ENCODE measurements at regions not wholly inside any gene's neighbourhood (a gene's known extent, or its start where the extent isn't known, plus 50 kb on each side); places are given as distances from the start of the nearest gene placed in this dataset.

DNA sequence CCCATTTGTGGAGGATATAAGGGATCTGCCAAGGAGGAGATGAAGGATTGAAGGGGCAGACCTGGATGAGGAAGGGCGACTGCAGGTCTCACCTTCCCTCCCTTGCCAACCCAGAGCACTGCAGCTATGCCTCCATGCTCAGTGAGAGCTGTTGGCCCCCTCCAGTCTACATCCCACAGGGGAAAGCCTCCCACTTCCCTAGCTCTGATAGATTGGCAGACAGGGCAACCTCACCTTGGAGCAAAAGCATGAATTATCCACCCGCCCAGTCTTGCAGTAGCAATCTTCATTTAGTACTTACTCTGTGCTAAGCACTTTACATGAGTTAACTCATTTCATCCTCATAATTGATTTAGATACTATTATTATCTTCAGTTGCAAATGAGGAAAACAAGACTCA, 70.4 kb upstream of the SMNDC1 start:
- TF ChIP-seq, protein P1, sequence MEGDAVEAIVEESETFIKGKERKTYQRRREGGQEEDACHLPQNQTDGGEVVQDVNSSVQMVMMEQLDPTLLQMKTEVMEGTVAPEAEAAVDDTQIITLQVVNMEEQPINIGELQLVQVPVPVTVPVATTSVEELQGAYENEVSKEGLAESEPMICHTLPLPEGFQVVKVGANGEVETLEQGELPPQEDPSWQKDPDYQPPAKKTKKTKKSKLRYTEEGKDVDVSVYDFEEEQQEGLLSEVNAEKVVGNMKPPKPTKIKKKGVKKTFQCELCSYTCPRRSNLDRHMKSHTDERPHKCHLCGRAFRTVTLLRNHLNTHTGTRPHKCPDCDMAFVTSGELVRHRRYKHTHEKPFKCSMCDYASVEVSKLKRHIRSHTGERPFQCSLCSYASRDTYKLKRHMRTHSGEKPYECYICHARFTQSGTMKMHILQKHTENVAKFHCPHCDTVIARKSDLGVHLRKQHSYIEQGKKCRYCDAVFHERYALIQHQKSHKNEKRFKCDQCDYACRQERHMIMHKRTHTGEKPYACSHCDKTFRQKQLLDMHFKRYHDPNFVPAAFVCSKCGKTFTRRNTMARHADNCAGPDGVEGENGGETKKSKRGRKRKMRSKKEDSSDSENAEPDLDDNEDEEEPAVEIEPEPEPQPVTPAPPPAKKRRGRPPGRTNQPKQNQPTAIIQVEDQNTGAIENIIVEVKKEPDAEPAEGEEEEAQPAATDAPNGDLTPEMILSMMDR (IDR thresholded peaks at IDR 0.05), result no peak
- TF ChIP-seq POLR2A (IDR thresholded peaks at IDR 0.05), result no peak
- Histone ChIP-seq H3K4me3 (no peak overlapping the region), H3K9me3 (no peaks in the 10 kb centered on the region), H3K27me3 (no peaks in the 10 kb centered on the region), H3K4me1 (peaks cover 0 to 29% (median 9%) of the 10 kb centered on the region in 12 donors), H3K36me3 (no peaks in the 10 kb centered on the region), H3K27ac (peak overlapping the region in 1 of 12 donors; percentile 70)
- DNase-seq (no peak), ATAC-seq (no peak)
- intact Hi-C loops (cut with DNase I), result no loop called here
- WGBS, 4 donors, result 93 to 96% (median 94%) methylated on average over 2 of the region's 2 CpGs

DNA sequence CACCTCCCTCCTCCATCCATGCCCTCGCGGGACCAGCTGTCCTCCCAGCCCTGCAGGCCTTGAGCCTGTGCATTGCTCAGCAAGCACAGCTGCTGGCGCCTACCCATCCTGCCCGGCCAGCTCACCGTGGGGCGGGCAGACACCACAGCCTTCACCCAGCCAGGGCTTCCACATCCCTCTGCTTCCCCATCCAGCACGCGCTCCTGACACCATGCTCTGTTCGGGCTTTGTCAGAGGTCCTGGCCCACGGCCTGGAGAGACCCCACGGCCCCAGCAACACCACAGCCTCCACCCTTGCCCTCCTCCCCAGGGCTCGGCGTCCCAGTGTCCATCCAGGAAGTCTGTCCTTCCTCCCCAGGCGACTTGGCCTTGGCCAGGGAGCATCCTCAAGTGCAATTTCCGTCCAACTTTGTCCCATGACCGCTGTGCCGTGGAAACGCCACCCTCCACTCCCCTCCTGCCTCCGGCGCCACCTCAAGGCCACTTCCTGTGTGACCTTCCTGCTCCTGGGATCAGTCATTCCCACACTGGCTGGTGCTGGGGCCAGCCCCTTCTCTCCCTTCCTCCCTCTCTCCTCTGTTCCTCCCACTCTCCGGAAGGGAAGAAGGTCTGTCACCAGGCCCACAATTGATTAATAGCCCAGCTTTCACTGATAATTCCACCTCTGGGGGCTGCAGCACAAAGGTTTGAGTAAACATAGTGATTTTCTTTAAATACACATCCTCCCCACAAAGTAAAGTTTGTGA, 71.5 kb upstream of the SMNDC1 start:
- peak; percentile 37 to 91 (median 82) for ATAC-seq
- TF ChIP-seq, protein P1 (IDR thresholded peaks at IDR 0.05), result no peak
- intact Hi-C loops (cut with DNase I), result no loop called here
- H3K4me1 ChIP-seq, result peaks cover 0 to 37% (median 9%) of the 10 kb centered on the region in 12 donors
- no peaks in the 10 kb centered on the region for H3K9me3 ChIP-seq
- no peaks in the 10 kb centered on the region for H3K36me3 ChIP-seq
- H3K27me3 ChIP-seq, result no peaks in the 10 kb centered on the region
- DNase-seq, result peak; percentile 54 to 76 (median 66)
- H3K27ac ChIP-seq, result peak overlapping the region in 10 of 12 donors; percentile 11 to 70 (median 54)
- WGBS, 4 donors, result 43 to 61% (median 51%) methylated on average over 19 to 21 of the region's 21 CpGs
- no peak overlapping the region for H3K4me3 ChIP-seq

DNA sequence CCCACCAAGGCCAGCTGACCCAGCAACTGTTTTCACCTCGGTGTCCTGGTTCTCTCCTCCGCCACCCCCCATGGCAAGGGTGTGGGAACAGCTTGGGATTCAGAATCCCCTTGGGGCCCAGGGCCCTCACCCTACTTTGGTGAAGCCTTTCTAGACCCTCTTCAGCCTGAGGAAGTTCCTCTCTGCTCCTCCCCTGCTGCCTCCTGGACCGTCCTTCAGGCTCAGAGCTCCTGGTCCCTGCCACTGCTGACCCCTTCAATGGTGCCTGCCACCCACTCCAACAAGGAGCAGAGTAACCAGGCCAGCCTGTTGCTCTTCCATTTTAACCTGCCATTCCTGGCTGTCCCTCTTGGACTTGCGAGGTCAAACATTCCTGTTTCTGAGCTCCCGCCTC, 72.0 kb upstream of the SMNDC1 start:
- intact Hi-C loops (cut with DNase I), result no loop called here
- 69 to 82% (median 76%) methylated on average over 5 of the region's 5 CpGs for WGBS, 4 donors
- H3K27me3 ChIP-seq, result no peaks in the 10 kb centered on the region
- DNase-seq (no peak), ATAC-seq (peak in 2 of 4 donors; percentile 11 to 23)
- H3K9me3 ChIP-seq, result no peaks in the 10 kb centered on the region
- no peaks in the 10 kb centered on the region for H3K36me3 ChIP-seq
- H3K4me1 ChIP-seq, result peaks cover 0 to 37% (median 9%) of the 10 kb centered on the region in 12 donors
- H3K27ac ChIP-seq, result peak overlapping the region in 10 of 12 donors; percentile 11 to 62 (median 50)
- H3K4me3 ChIP-seq, result no peak overlapping the region
- no peak for TF ChIP-seq POLR2A (IDR thresholded peaks at IDR 0.05)
- TF ChIP-seq, protein P1 (IDR thresholded peaks at IDR 0.05), result no peak

DNA sequence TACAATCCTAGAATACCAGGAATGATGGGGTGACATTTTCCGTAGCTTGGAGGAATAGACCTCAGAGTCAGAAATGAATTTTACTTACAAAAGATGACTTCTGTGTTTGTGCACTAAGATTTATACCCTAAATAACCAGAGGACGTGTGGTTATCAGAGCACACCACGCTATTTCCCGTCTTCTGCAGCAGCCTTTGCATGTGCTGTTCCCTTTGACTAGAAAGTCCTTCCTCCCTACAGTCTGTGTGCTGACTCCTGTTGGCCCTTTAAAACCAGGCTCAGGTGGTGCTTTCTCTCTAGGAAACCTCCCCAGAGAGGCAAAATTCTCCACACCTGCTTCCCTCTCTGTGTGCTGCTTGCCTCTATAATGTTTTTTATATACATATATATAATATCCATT, 73.3 kb upstream of the SMNDC1 start:
- no peak for ATAC-seq
- H3K27me3 ChIP-seq, result no peaks in the 10 kb centered on the region

More for the DNA sequence above, 73.3 kb upstream of the SMNDC1 start:
- no peaks in the 10 kb centered on the region for H3K9me3 ChIP-seq
- WGBS, 4 donors, result 76 to 81% (median 79%) methylated on average over 4 of the region's 4 CpGs
- no peak for DNase-seq
- intact Hi-C loops (cut with DNase I), result no loop called here
- H3K36me3 ChIP-seq, result no peaks in the 10 kb centered on the region
- TF ChIP-seq, protein P1 (IDR thresholded peaks at IDR 0.05), result no peak
- TF ChIP-seq POLR2A (IDR thresholded peaks at IDR 0.05), result no peak
- H3K27ac ChIP-seq, result peak overlapping the region in 1 of 12 donors; percentile 25
- H3K4me3 ChIP-seq, result no peak overlapping the region
- H3K4me1 ChIP-seq, result peaks cover 0 to 37% (median 9%) of the 10 kb centered on the region in 12 donors
